Fibroblast of lung (primary cell): ENCODE measurements at regions not wholly inside any gene's neighbourhood (a gene's known extent, or its start where the extent isn't known, plus 50 kb on each side); places are given as distances from the start of the nearest gene placed in this dataset.

Experiments used
- EZH2 ChIP-seq: IDR thresholded peaks from 2 replicates; pipeline ENCODE4 v1.5.1; 2012; ENCODE audit warnings: low read length, control low read depth, mild to moderate bottlenecking; ENCODE audit errors: missing control alignments
- TF ChIP-seq, protein P1 (sequence below), 2 donors: IDR thresholded peaks in 1 of 2; conservative IDR thresholded peaks in 1 of 2; 1 replicate in 1 of 2; 2 replicates in 1 of 2; pipeline ENCODE4 v1.5.1; 2011 to 2012; ENCODE audit warnings: low read length in 2 of 2, control low read depth in 1 of 2, inconsistent platforms in 1 of 2, low read depth in 1 of 2, mild to moderate bottlenecking in 1 of 2

DNA sequence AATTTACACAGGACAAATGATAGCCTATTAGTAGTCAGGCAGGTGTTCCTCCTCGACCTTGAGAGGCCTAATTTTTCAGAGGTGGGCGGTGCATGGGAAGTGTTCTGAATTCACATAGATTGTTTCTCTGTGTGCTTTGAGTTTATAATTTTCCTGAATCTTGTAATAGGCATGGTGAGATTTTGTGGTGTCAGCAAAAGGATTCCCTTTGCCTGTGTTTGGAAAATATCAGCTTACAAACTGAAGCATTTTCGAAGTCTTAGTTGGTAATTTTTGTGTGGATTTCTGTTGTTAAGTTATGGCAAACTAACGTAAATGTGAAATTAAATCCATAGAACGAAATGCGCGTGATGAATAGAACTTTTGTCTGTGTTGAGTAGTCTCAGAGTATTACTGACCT, 194.0 kb upstream of the RBMS1 start:
- no peak for TF ChIP-seq EZH2
- TF ChIP-seq, protein P1, sequence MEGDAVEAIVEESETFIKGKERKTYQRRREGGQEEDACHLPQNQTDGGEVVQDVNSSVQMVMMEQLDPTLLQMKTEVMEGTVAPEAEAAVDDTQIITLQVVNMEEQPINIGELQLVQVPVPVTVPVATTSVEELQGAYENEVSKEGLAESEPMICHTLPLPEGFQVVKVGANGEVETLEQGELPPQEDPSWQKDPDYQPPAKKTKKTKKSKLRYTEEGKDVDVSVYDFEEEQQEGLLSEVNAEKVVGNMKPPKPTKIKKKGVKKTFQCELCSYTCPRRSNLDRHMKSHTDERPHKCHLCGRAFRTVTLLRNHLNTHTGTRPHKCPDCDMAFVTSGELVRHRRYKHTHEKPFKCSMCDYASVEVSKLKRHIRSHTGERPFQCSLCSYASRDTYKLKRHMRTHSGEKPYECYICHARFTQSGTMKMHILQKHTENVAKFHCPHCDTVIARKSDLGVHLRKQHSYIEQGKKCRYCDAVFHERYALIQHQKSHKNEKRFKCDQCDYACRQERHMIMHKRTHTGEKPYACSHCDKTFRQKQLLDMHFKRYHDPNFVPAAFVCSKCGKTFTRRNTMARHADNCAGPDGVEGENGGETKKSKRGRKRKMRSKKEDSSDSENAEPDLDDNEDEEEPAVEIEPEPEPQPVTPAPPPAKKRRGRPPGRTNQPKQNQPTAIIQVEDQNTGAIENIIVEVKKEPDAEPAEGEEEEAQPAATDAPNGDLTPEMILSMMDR (conservative IDR thresholded peaks at IDR 0.05 in 1 of 2, IDR thresholded peaks at IDR 0.05 in 1 of 2; ENCODE audit: low read depth in 1 of 2, low read length in 2 of 2) = no peak
